ENCODE measurements at regions not wholly inside any gene's neighbourhood (a gene's known extent, or its start where the extent isn't known, plus 50 kb on each side); places are given as distances from the start of the nearest gene placed in this dataset.
A peak's percentile ranks its signal among the peaks of the same experiment; 100 is the strongest.

DNA sequence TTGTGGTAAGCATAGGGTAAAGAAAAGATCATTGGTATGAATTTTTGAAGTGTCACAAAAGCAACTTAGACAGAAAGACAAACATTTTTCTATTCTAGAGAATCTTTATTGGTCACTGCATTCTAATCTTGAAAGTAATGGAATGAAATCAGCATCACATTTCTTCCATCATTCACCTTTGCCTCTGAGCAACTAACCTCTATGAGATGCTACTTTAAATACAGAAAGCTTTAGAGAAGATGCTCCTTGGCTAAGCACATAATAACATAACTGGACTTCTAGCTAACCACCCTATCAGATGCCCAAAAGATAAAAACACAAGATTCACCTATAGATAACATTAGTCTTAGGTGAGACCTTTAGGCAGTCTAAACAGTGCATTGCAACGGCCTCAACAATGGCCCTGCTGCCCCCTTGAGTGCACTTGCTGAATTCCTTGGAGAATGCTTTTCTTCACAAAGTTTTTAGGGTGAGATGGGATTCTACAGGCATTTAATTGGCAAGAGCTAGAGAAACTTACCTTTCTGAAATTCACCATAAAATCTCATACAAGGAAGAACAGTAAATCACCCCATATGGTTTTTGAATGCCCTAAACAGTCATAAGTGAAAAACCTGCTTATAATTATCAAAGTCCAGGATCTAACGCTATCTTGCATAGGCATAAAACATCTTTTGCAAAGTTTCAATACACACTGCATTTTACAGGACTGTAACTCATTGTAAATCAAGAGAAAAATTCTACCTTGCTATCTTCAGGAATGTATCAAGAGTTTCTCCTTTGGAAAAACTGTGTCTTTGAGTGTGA is 791.3 kb upstream of the CHAC2 start:
- no peak overlapping the region for H3K9ac ChIP-seq (ENCODE audit: control insufficient read depth, extremely low read depth, insufficient read depth, low read length)

DNA sequence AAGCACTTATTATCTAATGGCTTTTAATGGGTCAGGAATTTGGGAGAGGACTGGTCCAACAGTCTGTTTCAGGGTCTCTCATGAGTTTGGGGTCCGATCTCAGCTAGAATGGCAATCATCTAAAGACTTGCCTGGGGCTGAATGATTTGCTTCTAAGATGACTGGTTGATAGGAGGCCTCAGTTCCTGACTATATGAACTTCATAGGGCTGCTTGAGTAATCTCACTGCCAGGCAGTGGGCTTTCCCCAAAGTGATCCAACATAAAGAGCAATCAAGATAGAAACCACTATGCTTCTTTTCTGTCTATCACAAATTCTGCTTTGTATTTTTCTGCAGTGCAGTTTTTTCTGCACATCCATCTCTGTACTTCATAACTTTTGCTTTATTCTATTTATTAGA is 793.5 kb upstream of the CHAC2 start:
- Histone ChIP-seq H3K9me3 (ENCODE audit: control insufficient read depth, low read depth, low read length) (no peaks in the 10 kb centered on the region), H2AFZ (ENCODE audit: control insufficient read depth, low read length) (no peak overlapping the region), H3K4me2 (ENCODE audit: control insufficient read depth, extremely low read depth, insufficient read depth, low read depth, low read length) (no peak overlapping the region), H3K4me1 (ENCODE audit: control insufficient read depth, extremely low read depth, insufficient read depth, low read length) (no peaks in the 10 kb centered on the region), H3K4me3 (ENCODE audit: control insufficient read depth in 2 of 3, extremely low read depth in 1 of 3, insufficient read depth in 2 of 3, low read depth in 1 of 3, low read length in 3 of 3) (no peak overlapping the region), H3K27me3 (ENCODE audit: control insufficient read depth, extremely low read depth, insufficient read depth, low read length) (no peaks in the 10 kb centered on the region), H3K9ac (ENCODE audit: control insufficient read depth, extremely low read depth, insufficient read depth, low read length) (no peak overlapping the region), H3K27ac (ENCODE audit: control insufficient read depth, insufficient read depth, low read length) (no peak overlapping the region), H3K36me3 (ENCODE audit: control insufficient read depth in 2 of 2, extremely low read depth in 1 of 2, insufficient read depth in 2 of 2, low read length in 2 of 2) (no peaks in the 10 kb centered on the region), H4K20me1 (ENCODE audit: control insufficient read depth, extremely low read depth, insufficient read depth, low read length) (no peaks in the 10 kb centered on the region), H3K9me1 (ENCODE audit: control insufficient read depth, extremely low read depth, insufficient read depth, low read length) (no peaks in the 10 kb centered on the region), H3K79me2 (ENCODE audit: control insufficient read depth, insufficient read depth, low read length) (no peaks in the 10 kb centered on the region)
- TF ChIP-seq EZH2 (IDR thresholded peaks at IDR 0.05; ENCODE audit: low read length), result no peak
- TF ChIP-seq, protein P1, sequence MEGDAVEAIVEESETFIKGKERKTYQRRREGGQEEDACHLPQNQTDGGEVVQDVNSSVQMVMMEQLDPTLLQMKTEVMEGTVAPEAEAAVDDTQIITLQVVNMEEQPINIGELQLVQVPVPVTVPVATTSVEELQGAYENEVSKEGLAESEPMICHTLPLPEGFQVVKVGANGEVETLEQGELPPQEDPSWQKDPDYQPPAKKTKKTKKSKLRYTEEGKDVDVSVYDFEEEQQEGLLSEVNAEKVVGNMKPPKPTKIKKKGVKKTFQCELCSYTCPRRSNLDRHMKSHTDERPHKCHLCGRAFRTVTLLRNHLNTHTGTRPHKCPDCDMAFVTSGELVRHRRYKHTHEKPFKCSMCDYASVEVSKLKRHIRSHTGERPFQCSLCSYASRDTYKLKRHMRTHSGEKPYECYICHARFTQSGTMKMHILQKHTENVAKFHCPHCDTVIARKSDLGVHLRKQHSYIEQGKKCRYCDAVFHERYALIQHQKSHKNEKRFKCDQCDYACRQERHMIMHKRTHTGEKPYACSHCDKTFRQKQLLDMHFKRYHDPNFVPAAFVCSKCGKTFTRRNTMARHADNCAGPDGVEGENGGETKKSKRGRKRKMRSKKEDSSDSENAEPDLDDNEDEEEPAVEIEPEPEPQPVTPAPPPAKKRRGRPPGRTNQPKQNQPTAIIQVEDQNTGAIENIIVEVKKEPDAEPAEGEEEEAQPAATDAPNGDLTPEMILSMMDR (optimal IDR thresholded peaks at IDR 0.05 in 1 of 3, IDR thresholded peaks at IDR 0.05 in 1 of 3, conservative IDR thresholded peaks at IDR 0.05 in 1 of 3; ENCODE audit: extremely low read depth in 1 of 3, insufficient read depth in 2 of 3, low read length in 3 of 3), result no peak
- DNase-seq (ENCODE audit: low read depth, low spot score) (no peak), FAIRE-seq (no peak)
- dilution Hi-C loops (cut with MboI; ENCODE audit: extremely low pct_ligation_motif_present, low sequenced_read_pairs), result no loop called here

More for the DNA sequence above, 791.3 kb upstream of the CHAC2 start:
- no peaks in the 10 kb centered on the region for H3K79me2 ChIP-seq (ENCODE audit: control insufficient read depth, insufficient read depth, low read length)
- H3K4me2 ChIP-seq (ENCODE audit: control insufficient read depth, extremely low read depth, insufficient read depth, low read depth, low read length), result no peak overlapping the region
- no peak overlapping the region for H3K4me3 ChIP-seq (ENCODE audit: control insufficient read depth in 2 of 3, extremely low read depth in 1 of 3, insufficient read depth in 2 of 3, low read depth in 1 of 3, low read length in 3 of 3)
- H3K27ac ChIP-seq (ENCODE audit: control insufficient read depth, insufficient read depth, low read length), result no peak overlapping the region
- H3K27me3 ChIP-seq (ENCODE audit: control insufficient read depth, extremely low read depth, insufficient read depth, low read length), result no peaks in the 10 kb centered on the region
- H2AFZ ChIP-seq (ENCODE audit: control insufficient read depth, low read length), result no peak overlapping the region
- H3K9me1 ChIP-seq (ENCODE audit: control insufficient read depth, extremely low read depth, insufficient read depth, low read length), result no peaks in the 10 kb centered on the region
- DNase-seq (ENCODE audit: low read depth, low spot score), result no peak
- no peaks in the 10 kb centered on the region for H3K4me1 ChIP-seq (ENCODE audit: control insufficient read depth, extremely low read depth, insufficient read depth, low read length)
- dilution Hi-C loops (cut with MboI; ENCODE audit: extremely low pct_ligation_motif_present, low sequenced_read_pairs), result no loop called here
- H3K9me3 ChIP-seq (ENCODE audit: control insufficient read depth, low read depth, low read length), result no peaks in the 10 kb centered on the region
- no peaks in the 10 kb centered on the region for H3K36me3 ChIP-seq (ENCODE audit: control insufficient read depth in 2 of 2, extremely low read depth in 1 of 2, insufficient read depth in 2 of 2, low read length in 2 of 2)
- H4K20me1 ChIP-seq (ENCODE audit: control insufficient read depth, extremely low read depth, insufficient read depth, low read length), result no peaks in the 10 kb centered on the region
- TF ChIP-seq EZH2 (IDR thresholded peaks at IDR 0.05; ENCODE audit: low read length), result no peak
- TF ChIP-seq, protein P1 (optimal IDR thresholded peaks at IDR 0.05 in 1 of 3, IDR thresholded peaks at IDR 0.05 in 1 of 3, conservative IDR thresholded peaks at IDR 0.05 in 1 of 3; ENCODE audit: extremely low read depth in 1 of 3, insufficient read depth in 2 of 3, low read length in 3 of 3), result peak; percentile 58 to 79 (median 73)
- FAIRE-seq, result no peak
